PC-9 (cell line): ENCODE measurements at regions not wholly inside any gene's neighbourhood (a gene's known extent, or its start where the extent isn't known, plus 50 kb on each side); places are given as distances from the start of the nearest gene placed in this dataset.
"Not testable (repeated sequence)": the region's sequence is repeated elsewhere in the genome, so short reads cannot be mapped to it uniquely, and the experiment has no call there.

Experiments used
- BruUV-seq: library from RNA; stranded (reverse); fragments of 400-500 nt; replicated peaks from 2 replicates; lab custom pipeline; 2021; lab: Mats Ljungman, UMichigan
- CTCF ChIA-PET: fragments of 300-600 bp; sonication (Branson Sonifier 250); formaldehyde crosslinking; loops from one replicate; lab custom pipeline; 2022; ENCODE audit warnings: antibody characterized with exemption; lab: Charles Lee
- POLR2A ChIA-PET: fragments of 300-600 bp; sonication (Branson Sonifier 250); formaldehyde crosslinking; loops from one replicate; lab custom pipeline; 2022; ENCODE audit warnings: antibody characterized with exemption; ENCODE audit not compliant: unreplicated experiment; lab: Charles Lee
- DNase-seq, 2 experiments: peaks; one replicate each; pipeline versions ENCODE4 v3.0.0 to v3.0.0-alpha.2; 2015 to 2022; ENCODE audit warnings: mixed read lengths in 1 of 2
- H2AFZ ChIP-seq: fragments of 200-600 bp; sonication (generic); 2 replicates; pipeline ENCODE4 v1.8.1; 2017; ENCODE audit warnings: antibody characterized with exemption
- H3F3A ChIP-seq: fragments of 200-600 bp; sonication (generic); 2 replicates; pipeline ENCODE4 v1.8.1; 2017; ENCODE audit warnings: antibody characterized with exemption, mild to moderate bottlenecking, low read depth; ENCODE audit not compliant: insufficient read depth
- H3K27ac ChIP-seq: fragments of 200-600 bp; sonication (generic); 2 replicates; pipeline ENCODE4 v1.6.1; 2016; ENCODE audit warnings: mixed run types
- H3K27me3 ChIP-seq: fragments of 200-600 bp; sonication (generic); 2 replicates; pipeline ENCODE4 v1.6.1; 2016; ENCODE audit warnings: low read depth, mixed run types; ENCODE audit not compliant: insufficient read depth
- H3K36me3 ChIP-seq: fragments of 200-600 bp; sonication (generic); 2 replicates; pipeline ENCODE4 v1.6.1; 2016; ENCODE audit warnings: low read depth, mixed run types
- H3K4me1 ChIP-seq: fragments of 200-600 bp; sonication (generic); replicated peaks from 2 replicates; pipeline ENCODE4 v1.6.1; 2016; ENCODE audit warnings: mixed run types; ENCODE audit not compliant: insufficient read depth
- H3K4me2 ChIP-seq: fragments of 200-600 bp; sonication (generic); 2 replicates; pipeline ENCODE4 v1.6.1; 2017; ENCODE audit warnings: mixed run types
- H3K4me3 ChIP-seq: fragments of 200-600 bp; sonication (generic); 2 replicates; pipeline ENCODE4 v1.6.1; 2016; ENCODE audit warnings: mixed run types
- H3K79me2 ChIP-seq: fragments of 200-600 bp; sonication (generic); 2 replicates; pipeline ENCODE4 v1.6.1; 2017; ENCODE audit warnings: low read depth, mixed run types
- H3K9me2 ChIP-seq: fragments of 200-600 bp; sonication (generic); 2 replicates; pipeline ENCODE4 v1.8.1; 2017; ENCODE audit warnings: mild to moderate bottlenecking; ENCODE audit not compliant: insufficient read depth
- H3K9me3 ChIP-seq: fragments of 200-600 bp; sonication (generic); 2 replicates; pipeline ENCODE4 v1.8.1; 2016; ENCODE audit warnings: low read depth; ENCODE audit not compliant: insufficient read depth
- H4K20me1 ChIP-seq: fragments of 200-600 bp; sonication (generic); 2 replicates; pipeline ENCODE4 v1.8.1; 2017; ENCODE audit not compliant: insufficient read depth
- CTCF ChIP-seq: fragments of 200-600 bp; sonication (generic); conservative IDR thresholded peaks from 2 replicates; pipeline ENCODE4 v1.6.1; 2017; ENCODE audit warnings: mixed run types, antibody characterized with exemption, mild to moderate bottlenecking, moderate library complexity
- EZH2 ChIP-seq: fragments of 200-600 bp; sonication (generic); IDR thresholded peaks from 2 replicates; pipeline ENCODE4 v1.8.0; 2017; ENCODE audit warnings: antibody characterized with exemption, low read depth
- intact Hi-C: fragments of 100-400 bp; cut with micrococcal nuclease; formaldehyde crosslinking; loops from one replicate; pipeline ENCODE4 v1.10.0; 2022; ENCODE audit not compliant: unreplicated experiment

- no peaks in the 10 kb centered on the region for H3K27me3 ChIP-seq
- intact Hi-C loops, result no loop called here
- no peaks in the 10 kb centered on the region for H4K20me1 ChIP-seq
- no peaks in the 10 kb centered on the region for H3K36me3 ChIP-seq
- BruUV-seq, result no TSS peak
- H3K4me2 ChIP-seq, result no peak overlapping the region
- no peak overlapping the region for H3K27ac ChIP-seq
- ChIA-PET CTCF (no interaction called here), POLR2A (no interaction called here)
- H3K9me2 ChIP-seq, result no peaks in the 10 kb centered on the region
- no peak overlapping the region for H3K4me3 ChIP-seq
- TF ChIP-seq CTCF, result no peak
- TF ChIP-seq EZH2, result no peak
- no peaks in the 10 kb centered on the region for H3F3A ChIP-seq
- no peak for DNase-seq
- no peaks in the 10 kb centered on the region for H3K9me3 ChIP-seq
- no peaks in the 10 kb centered on the region for H3K4me1 ChIP-seq
- no peaks in the 10 kb centered on the region for H3K79me2 ChIP-seq
- no peak overlapping the region for H2AFZ ChIP-seq
Observed at GRCh38 chr18:34511879-34512278, 198.2 kb upstream of the DTNA start.

GRCh38 chr18:34514238-34514637 is 195.9 kb upstream of the DTNA start:
- no peak overlapping the region for H3K4me2 ChIP-seq
- H3K4me1 ChIP-seq, result no peaks in the 10 kb centered on the region
- TF ChIP-seq EZH2 (no peak), CTCF (no peak)
- ChIA-PET CTCF (no interaction called here), POLR2A (no interaction called here)
- H3K27me3 ChIP-seq, result no peaks in the 10 kb centered on the region
- no peak overlapping the region for H3K4me3 ChIP-seq
- H3K27ac ChIP-seq, result no peak overlapping the region
- H3F3A ChIP-seq, result no peaks in the 10 kb centered on the region
- BruUV-seq, result no TSS peak
- H3K79me2 ChIP-seq, result no peaks in the 10 kb centered on the region
- DNase-seq, result no peak
- intact Hi-C loops, result no loop called here
- H2AFZ ChIP-seq, result no peak overlapping the region
- no peaks in the 10 kb centered on the region for H3K9me3 ChIP-seq
- no peaks in the 10 kb centered on the region for H3K36me3 ChIP-seq
- H4K20me1 ChIP-seq, result no peaks in the 10 kb centered on the region
- no peaks in the 10 kb centered on the region for H3K9me2 ChIP-seq

- intact Hi-C loops, result no loop called here
- Histone ChIP-seq H3K4me1 (no peaks in the 10 kb centered on the region), H3K36me3 (no peaks in the 10 kb centered on the region), H3K9me3 (no peaks in the 10 kb centered on the region), H3K4me3 (no peak overlapping the region), H3K27me3 (no peaks in the 10 kb centered on the region), H3K79me2 (no peaks in the 10 kb centered on the region), H3F3A (no peaks in the 10 kb centered on the region), H3K27ac (no peak overlapping the region), H2AFZ (no peak overlapping the region), H3K9me2 (no peaks in the 10 kb centered on the region), H3K4me2 (no peak overlapping the region), H4K20me1 (no peaks in the 10 kb centered on the region)
- no TSS peak for BruUV-seq
- TF ChIP-seq EZH2 (no peak), CTCF (no peak)
- DNase-seq, result no peak
- ChIA-PET POLR2A (no interaction called here), CTCF (no interaction called here)
Observed at GRCh38 chr18:34514957-34515356, 195.1 kb upstream of the DTNA start.

GRCh38 chr18:34516355-34516754 is 193.7 kb upstream of the DTNA start:
- H3K4me1 ChIP-seq, H3K36me3 ChIP-seq, H3K9me3 ChIP-seq, H4K20me1 ChIP-seq, CTCF ChIA-PET, POLR2A ChIA-PET, H3K4me2 ChIP-seq, H3K27me3 ChIP-seq, intact Hi-C loops, DNase-seq, H3F3A ChIP-seq, H2AFZ ChIP-seq, H3K4me3 ChIP-seq, BruUV-seq, H3K27ac ChIP-seq, H3K9me2 ChIP-seq, H3K79me2 ChIP-seq: not testable (repeated sequence)

- H3K36me3 ChIP-seq, CTCF ChIA-PET, H2AFZ ChIP-seq, H3K4me2 ChIP-seq, H3F3A ChIP-seq, H3K4me1 ChIP-seq, POLR2A ChIA-PET, H3K79me2 ChIP-seq, DNase-seq, H3K9me2 ChIP-seq, H3K4me3 ChIP-seq, H3K27ac ChIP-seq, BruUV-seq, H3K27me3 ChIP-seq, H4K20me1 ChIP-seq, intact Hi-C loops, H3K9me3 ChIP-seq: not testable (repeated sequence)
Observed at GRCh38 chr18:34516996-34517395, 193.1 kb upstream of the DTNA start.
